Fibroblast of mammary gland (primary cell): ENCODE measurements at regions not wholly inside any gene's neighbourhood (a gene's known extent, or its start where the extent isn't known, plus 50 kb on each side); places are given as distances from the start of the nearest gene placed in this dataset.
A peak's percentile ranks its signal among the peaks of the same experiment; 100 is the strongest.

ENCODE experiments used
- DNase-seq: peaks from one replicate; pipeline ENCODE4 v3.0.0-alpha.2; 2010; ENCODE audit warnings: low read depth
- H3K4me3 ChIP-seq: 2 replicates; pipeline ENCODE4 v1.5.1; 2011; ENCODE audit warnings: low read depth, mild to moderate bottlenecking, low read length, moderate library complexity; ENCODE audit not compliant: control insufficient read depth
- CTCF ChIP-seq: conservative IDR thresholded peaks from 2 replicates; pipeline ENCODE4 v1.5.1; 2011; ENCODE audit warnings: low read depth, low read length, inconsistent platforms; ENCODE audit not compliant: control insufficient read depth, insufficient read depth

GRCh38 chr2:221166292-221166691 lies 405.8 kb downstream of the EPHA4 start:
- H3K4me3 ChIP-seq = no peak overlapping the region
- TF ChIP-seq CTCF = no peak
- DNase-seq = peak; percentile 46

GRCh38 chr2:221167561-221167960 lies 404.5 kb downstream of the EPHA4 start:
- no peak overlapping the region for H3K4me3 ChIP-seq
- TF ChIP-seq CTCF = no peak
- DNase-seq = no peak

- no peak overlapping the region for H3K4me3 ChIP-seq
- DNase-seq = no peak
- no peak for TF ChIP-seq CTCF
Measured at GRCh38 chr2:221169724-221170123, 402.4 kb downstream of the EPHA4 start.

- no peak overlapping the region for H3K4me3 ChIP-seq
- no peak for TF ChIP-seq CTCF
- no peak for DNase-seq
Measured at GRCh38 chr2:221170548-221170947, 401.6 kb downstream of the EPHA4 start.

GRCh38 chr2:221176667-221177066 lies 395.4 kb downstream of the EPHA4 start:
- no peak overlapping the region for H3K4me3 ChIP-seq
- DNase-seq = no peak
- TF ChIP-seq CTCF = no peak

- no peak overlapping the region for H3K4me3 ChIP-seq
- DNase-seq = no peak
- no peak for TF ChIP-seq CTCF
Measured at GRCh38 chr2:221178139-221178538, 394.0 kb downstream of the EPHA4 start.

- no peak for TF ChIP-seq CTCF
- DNase-seq = no peak
- H3K4me3 ChIP-seq = no peak overlapping the region
Measured at GRCh38 chr2:221186873-221187272, 385.2 kb downstream of the EPHA4 start.
